ENCODE measurements at regions not wholly inside any gene's neighbourhood (a gene's known extent, or its start where the extent isn't known, plus 50 kb on each side); places are given as distances from the start of the nearest gene placed in this dataset.

- DNase-seq = no peak
Measured at GRCh38 chr2:120596990-120597594, 138.6 kb upstream of the GLI2 start.

- DNase-seq = no peak
Measured at GRCh38 chr2:120597595-120598193, 138.0 kb upstream of the GLI2 start.

GRCh38 chr2:120598416-120598815 lies 137.3 kb upstream of the GLI2 start:
- no peak for DNase-seq

- no peak for DNase-seq
Measured at GRCh38 chr2:120599072-120599471, 136.6 kb upstream of the GLI2 start.

GRCh38 chr2:120599656-120600055 lies 136.0 kb upstream of the GLI2 start:
- DNase-seq = no peak

- DNase-seq = no peak
Measured at GRCh38 chr2:120600335-120600734, 135.3 kb upstream of the GLI2 start.

GRCh38 chr2:120600786-120601185 lies 134.9 kb upstream of the GLI2 start:
- no peak for DNase-seq

GRCh38 chr2:120601566-120601965 lies 134.1 kb upstream of the GLI2 start:
- no peak for DNase-seq

- no peak for DNase-seq
Measured at GRCh38 chr2:120602251-120602650, 133.4 kb upstream of the GLI2 start.

GRCh38 chr2:120604767-120605166 lies 130.9 kb upstream of the GLI2 start:
- no peak for DNase-seq

GRCh38 chr2:120605231-120605935 lies 130.3 kb upstream of the GLI2 start:
- no peak for DNase-seq

GRCh38 chr2:120606280-120606679 lies 129.4 kb upstream of the GLI2 start:
- DNase-seq = no peak

- DNase-seq = no peak
Measured at GRCh38 chr2:120606931-120607330, 128.7 kb upstream of the GLI2 start.

GRCh38 chr2:120607506-120607905 lies 128.2 kb upstream of the GLI2 start:
- DNase-seq = no peak

- DNase-seq = no peak
Measured at GRCh38 chr2:120607996-120608395, 127.7 kb upstream of the GLI2 start.

- DNase-seq = no peak
Measured at GRCh38 chr2:120609826-120610395, 125.8 kb upstream of the GLI2 start.

GRCh38 chr2:120611016-120611415 lies 124.7 kb upstream of the GLI2 start:
- no peak for DNase-seq

GRCh38 chr2:120611961-120612360 lies 123.7 kb upstream of the GLI2 start:
- no peak for DNase-seq

- DNase-seq = no peak
Measured at GRCh38 chr2:120612471-120612870, 123.2 kb upstream of the GLI2 start.

GRCh38 chr2:120612931-120613330 lies 122.7 kb upstream of the GLI2 start:
- DNase-seq = no peak

- DNase-seq = no peak
Measured at GRCh38 chr2:120613742-120614571, 121.7 kb upstream of the GLI2 start.

GRCh38 chr2:120614901-120615300 lies 120.8 kb upstream of the GLI2 start:
- no peak for DNase-seq

- DNase-seq = no peak
Measured at GRCh38 chr2:120616261-120616660, 119.4 kb upstream of the GLI2 start.

Data from activated T-cell treated with anti-CD3 and anti-CD28 coated beads for 4 hours (primary cell).